Right lobe of liver (tissue), 6 donors: ENCODE measurements at regions not wholly inside any gene's neighbourhood (a gene's known extent, or its start where the extent isn't known, plus 50 kb on each side); places are given as distances from the start of the nearest gene placed in this dataset.

Experiments used
- ATAC-seq, 4 donors: fragments of 200-7000 bp; cut with Tn5 transposase; one replicate each; pipeline ENCODE4 v1.9.1; 2020; ENCODE audit warnings: mild to moderate bottlenecking in 4 of 4, moderate library complexity in 4 of 4
- DNase-seq, 3 donors: peaks; one replicate each; pipeline ENCODE4 v3.0.0-alpha.2; 2020
- H3K27ac ChIP-seq, 3 donors: fragments of 200-600 bp; one replicate each; pipeline ENCODE4 v1.8.0; 2022
- H3K27me3 ChIP-seq, 2 donors: fragments of 200-600 bp; one replicate each; pipeline ENCODE4 v1.8.0; 2022
- H3K36me3 ChIP-seq, 4 donors: fragments of 200-600 bp; sonication (generic) in 1 of 4; one replicate each; pipeline versions ENCODE4 v1.5.1 to v1.8.0; 2017 to 2022; ENCODE audit warnings: control low read depth in 1 of 4
- H3K4me1 ChIP-seq, 4 donors: fragments of 200-600 bp; sonication (generic) in 1 of 4; one replicate each; pipeline versions ENCODE4 v1.5.1 to v1.8.0; 2017 to 2022; ENCODE audit warnings: control low read depth in 1 of 4
- H3K4me3 ChIP-seq, 3 donors: fragments of 200-600 bp; one replicate each; pipeline ENCODE4 v1.8.0; 2022
- H3K9me3 ChIP-seq, 4 donors: fragments of 200-600 bp; sonication (generic) in 1 of 4; one replicate each; pipeline versions ENCODE4 v1.5.1 to v1.8.0; 2017 to 2022; ENCODE audit warnings: control low read depth in 1 of 4
- CTCF ChIP-seq, 4 donors: fragments of 200-600 bp in 3 of 4; fragments of 450-650 bp in 1 of 4; IDR thresholded peaks; one replicate each; pipeline versions ENCODE4 v1.5.1 to v1.8.0; 2016 to 2022; ENCODE audit warnings: antibody characterized with exemption in 4 of 4, mild to moderate bottlenecking in 2 of 4
- POLR2A ChIP-seq: fragments of 450-650 bp; IDR thresholded peaks from one replicate; pipeline ENCODE4 v1.6.1; 2017; ENCODE audit warnings: antibody characterized with exemption, mild to moderate bottlenecking
- WGBS: methylation state at CpG from one replicate; pipeline ENCODE4 v1.1.6; 2018; ENCODE audit warnings: low coverage, low lambda C conversion rate; ENCODE audit not compliant: insufficient coverage; ENCODE audit errors: missing lambda C conversion rate; 5-methylcytosine and 5-hydroxymethylcytosine counted together
- intact Hi-C, 2 donors: fragments of 100-400 bp; cut with DNase I; formaldehyde crosslinking; loops; one replicate each; pipeline versions ENCODE4 v1.11.2 to v1.14.1; 2022
- donor health status: DM: no; HTN: yes; CAD: no.
- donor health status: DM: no; HTN: no; CAD: no.
- donor health status: DM: no; HTN: no; CAD: no.
- donor health status: DM: no; HTN: yes; CAD: no.
- donor health status: DM: no; HTN: yes; CAD: no.

DNA sequence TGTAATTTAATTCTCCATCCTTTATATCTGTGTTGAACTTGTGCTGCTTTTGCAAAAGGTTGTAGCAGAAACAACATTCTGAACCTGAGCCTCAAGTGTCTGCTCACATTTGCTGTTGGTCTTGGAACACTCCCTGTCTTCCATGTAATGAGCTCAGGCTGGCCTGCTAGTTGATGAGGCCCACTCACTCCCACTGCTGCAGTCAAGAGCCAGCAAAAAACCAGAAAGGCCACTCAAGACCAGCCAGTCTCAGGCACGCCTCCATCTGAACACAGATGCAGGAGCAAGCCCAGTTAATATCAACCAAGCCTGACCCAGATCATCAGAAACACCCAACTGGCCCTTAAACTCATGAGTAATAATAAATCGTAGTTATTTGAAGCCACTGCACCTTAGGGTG is 342.2 kb upstream of the NFIA start:
- no peaks in the 10 kb centered on the region for H3K27me3 ChIP-seq
- H3K9me3 ChIP-seq: no peaks in the 10 kb centered on the region
- H3K36me3 ChIP-seq: no peaks in the 10 kb centered on the region
- intact Hi-C loops: no loop called here
- 57% methylated on average over 2 of the region's 2 CpGs for WGBS
- ATAC-seq (no peak), DNase-seq (no peak)
- TF ChIP-seq POLR2A (no peak), CTCF (IDR thresholded peaks at IDR 0.05) (no peak)
- no peaks in the 10 kb centered on the region for H3K4me1 ChIP-seq
- no peak overlapping the region for H3K4me3 ChIP-seq
- H3K27ac ChIP-seq: no peak overlapping the region

GRCh38 chr1:60739729-60740128 is 342.6 kb upstream of the NFIA start:
- Histone ChIP-seq H3K36me3 (no peaks in the 10 kb centered on the region), H3K27me3 (no peaks in the 10 kb centered on the region), H3K4me1 (no peaks in the 10 kb centered on the region), H3K27ac (no peak overlapping the region), H3K9me3 (no peaks in the 10 kb centered on the region), H3K4me3 (no peak overlapping the region)
- ATAC-seq: no peak
- DNase-seq: no peak
- intact Hi-C loops: no loop called here
- TF ChIP-seq POLR2A: no peak
- no peak for TF ChIP-seq CTCF (IDR thresholded peaks at IDR 0.05)

GRCh38 chr1:60732977-60733401 is 349.4 kb upstream of the NFIA start:
- no CpG with 5 or more reads among the region's 3 CpGs for whole genome bisulfite sequencing
- intact Hi-C loops: no loop called here
- DNase-seq: no peak

GRCh38 chr1:60731321-60731720 is 351.0 kb upstream of the NFIA start:
- no peak for ATAC-seq
- H3K9me3 ChIP-seq: no peaks in the 10 kb centered on the region
- intact Hi-C loops: no loop called here
- no peak for TF ChIP-seq CTCF (IDR thresholded peaks at IDR 0.05)
- TF ChIP-seq POLR2A: no peak
- no peaks in the 10 kb centered on the region for H3K27me3 ChIP-seq
- no peaks in the 10 kb centered on the region for H3K36me3 ChIP-seq
- 50% methylated on average over 1 of the region's 1 CpG for WGBS
- H3K4me1 ChIP-seq: no peaks in the 10 kb centered on the region
- no peak for DNase-seq
- no peak overlapping the region for H3K27ac ChIP-seq
- no peak overlapping the region for H3K4me3 ChIP-seq

More at GRCh38 chr1:60732977-60733401, 349.4 kb upstream of the NFIA start:
- Histone ChIP-seq H3K36me3 (no peaks in the 10 kb centered on the region), H3K4me3 (no peak overlapping the region), H3K27ac (no peak overlapping the region), H3K4me1 (no peaks in the 10 kb centered on the region), H3K27me3 (no peaks in the 10 kb centered on the region), H3K9me3 (no peaks in the 10 kb centered on the region)
- TF ChIP-seq CTCF (IDR thresholded peaks at IDR 0.05) (no peak), POLR2A (no peak)
- peak in 1 of 4 donors; percentile 23 for ATAC-seq

DNA sequence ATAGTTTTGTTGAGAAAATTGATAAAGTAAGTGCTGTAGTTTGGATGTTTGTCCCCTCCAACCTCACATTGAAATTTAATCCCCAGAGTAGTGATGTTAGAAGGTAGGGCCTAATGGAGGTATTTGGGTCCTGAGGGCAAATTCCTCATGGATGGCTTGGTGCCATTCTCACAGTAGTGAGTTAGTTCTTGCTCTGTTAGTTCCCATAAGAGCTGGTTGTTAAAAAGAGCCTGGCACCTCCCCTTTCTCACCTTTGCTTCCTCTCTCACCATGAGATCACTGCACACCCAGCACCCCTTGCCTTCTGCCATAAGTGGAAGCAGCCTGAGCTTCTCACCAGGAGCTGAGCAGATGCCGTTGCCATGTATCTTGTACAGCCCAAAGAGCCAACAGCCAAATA is 354.8 kb upstream of the NFIA start:
- Histone ChIP-seq H3K27me3 (no peaks in the 10 kb centered on the region), H3K4me3 (no peak overlapping the region), H3K9me3 (no peaks in the 10 kb centered on the region), H3K36me3 (no peaks in the 10 kb centered on the region), H3K27ac (no peak overlapping the region), H3K4me1 (no peaks in the 10 kb centered on the region)
- TF ChIP-seq POLR2A (no peak), CTCF (IDR thresholded peaks at IDR 0.05) (no peak)
- WGBS: 85% methylated on average over 1 of the region's 1 CpG
- DNase-seq (no peak), ATAC-seq (no peak)
- intact Hi-C loops: no loop called here
